ENCODE measurements at regions not wholly inside any gene's neighbourhood (a gene's known extent, or its start where the extent isn't known, plus 50 kb on each side); places are given as distances from the start of the nearest gene placed in this dataset.
"Not testable (repeated sequence)": the region's sequence is repeated elsewhere in the genome, so short reads cannot be mapped to it uniquely, and the experiment has no call there.

DNA sequence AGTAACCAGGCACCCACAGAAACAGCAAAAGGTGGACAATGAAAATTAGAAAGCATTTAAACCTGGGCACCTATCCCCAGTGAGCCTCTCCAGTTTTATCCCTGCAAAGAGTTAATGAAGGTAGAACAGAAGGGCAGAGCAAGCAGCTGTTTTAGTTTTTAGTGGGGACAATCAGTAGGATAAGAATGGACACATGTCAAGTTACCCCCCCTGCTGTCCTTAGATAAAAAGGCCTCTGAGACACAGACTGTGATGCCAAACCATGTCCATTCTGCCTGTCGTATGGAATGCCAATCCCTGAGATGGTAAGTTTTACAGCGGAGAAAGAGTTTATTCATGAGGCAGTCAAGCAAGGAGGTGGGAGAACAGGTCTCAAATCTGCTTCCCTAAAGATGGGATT, 162.6 kb upstream of the AGR3 start:
- H3K27me3 ChIP-seq (replicated peaks in 1 of 7), result no peaks in the 10 kb centered on the region
- TF ChIP-seq, protein P1, sequence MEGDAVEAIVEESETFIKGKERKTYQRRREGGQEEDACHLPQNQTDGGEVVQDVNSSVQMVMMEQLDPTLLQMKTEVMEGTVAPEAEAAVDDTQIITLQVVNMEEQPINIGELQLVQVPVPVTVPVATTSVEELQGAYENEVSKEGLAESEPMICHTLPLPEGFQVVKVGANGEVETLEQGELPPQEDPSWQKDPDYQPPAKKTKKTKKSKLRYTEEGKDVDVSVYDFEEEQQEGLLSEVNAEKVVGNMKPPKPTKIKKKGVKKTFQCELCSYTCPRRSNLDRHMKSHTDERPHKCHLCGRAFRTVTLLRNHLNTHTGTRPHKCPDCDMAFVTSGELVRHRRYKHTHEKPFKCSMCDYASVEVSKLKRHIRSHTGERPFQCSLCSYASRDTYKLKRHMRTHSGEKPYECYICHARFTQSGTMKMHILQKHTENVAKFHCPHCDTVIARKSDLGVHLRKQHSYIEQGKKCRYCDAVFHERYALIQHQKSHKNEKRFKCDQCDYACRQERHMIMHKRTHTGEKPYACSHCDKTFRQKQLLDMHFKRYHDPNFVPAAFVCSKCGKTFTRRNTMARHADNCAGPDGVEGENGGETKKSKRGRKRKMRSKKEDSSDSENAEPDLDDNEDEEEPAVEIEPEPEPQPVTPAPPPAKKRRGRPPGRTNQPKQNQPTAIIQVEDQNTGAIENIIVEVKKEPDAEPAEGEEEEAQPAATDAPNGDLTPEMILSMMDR (IDR thresholded peaks at IDR 0.05 in 8 of 11, conservative IDR thresholded peaks at IDR 0.05 in 3 of 11), result no peak
- TF ChIP-seq POLR2A (IDR thresholded peaks at IDR 0.05) (no peak), POLR2AphosphoS5 (IDR thresholded peaks at IDR 0.05) (no peak)
- H3K36me3 ChIP-seq, result no peaks in the 10 kb centered on the region
- peak overlapping the region in 1 of 8 donors; percentile 67 for H3K27ac ChIP-seq
- intact Hi-C loops (cut with DNase I; ENCODE audit: low total_unique reads), result no loop called here
- no peak for DNase-seq
- WGBS, 5 donors, result 93 to 98% (median 97%) methylated on average over 2 of the region's 2 CpGs
- H3K4me3 ChIP-seq, result no peak overlapping the region
- H3K4me1 ChIP-seq, result peaks cover 5 to 49% (median 24%) of the 10 kb centered on the region in 6 donors
- H3K9me3 ChIP-seq, result no peaks in the 10 kb centered on the region

GRCh38 chr7:17044861-17045260, 163.1 kb upstream of the AGR3 start:
- WGBS, 5 donors, result 72 to 93% (median 88%) methylated on average over 2 of the region's 2 CpGs
- intact Hi-C loops (cut with DNase I; ENCODE audit: low total_unique reads), result no loop called here
- DNase-seq, result no peak
- H3K27ac ChIP-seq, result no peak overlapping the region
- H3K36me3 ChIP-seq, result no peaks in the 10 kb centered on the region
- peaks cover 5 to 45% (median 23%) of the 10 kb centered on the region in 6 donors for H3K4me1 ChIP-seq
- H3K9me3 ChIP-seq, result no peaks in the 10 kb centered on the region
- no peaks in the 10 kb centered on the region for H3K27me3 ChIP-seq (replicated peaks in 1 of 7)
- TF ChIP-seq POLR2A (IDR thresholded peaks at IDR 0.05), result no peak
- H3K4me3 ChIP-seq, result no peak overlapping the region

- intact Hi-C loops (cut with DNase I; ENCODE audit: low total_unique reads), result no loop called here
- WGBS, 5 donors, result 91 to 97% (median 94%) methylated on average over 2 of the region's 2 CpGs
Observed at GRCh38 chr7:17046259-17046658, 164.5 kb upstream of the AGR3 start.

GRCh38 chr7:17046666-17047065, 164.9 kb upstream of the AGR3 start:
- 84 to 93% (median 91%) methylated on average over 6 of the region's 6 CpGs for WGBS, 5 donors

More at GRCh38 chr7:17046259-17046658, 164.5 kb upstream of the AGR3 start:
- H3K27ac ChIP-seq, result no peak overlapping the region
- H3K36me3 ChIP-seq, result no peaks in the 10 kb centered on the region
- H3K27me3 ChIP-seq (replicated peaks in 1 of 7), result no peaks in the 10 kb centered on the region
- no peaks in the 10 kb centered on the region for H3K9me3 ChIP-seq
- peaks cover 5 to 31% (median 16%) of the 10 kb centered on the region in 6 donors for H3K4me1 ChIP-seq
- TF ChIP-seq POLR2AphosphoS5 (IDR thresholded peaks at IDR 0.05), result no peak
- TF ChIP-seq, protein P1 (IDR thresholded peaks at IDR 0.05 in 8 of 11, conservative IDR thresholded peaks at IDR 0.05 in 3 of 11), result no peak
- no peak for TF ChIP-seq POLR2A (IDR thresholded peaks at IDR 0.05)
- H3K4me3 ChIP-seq, result no peak overlapping the region
- no peak for DNase-seq

GRCh38 chr7:17053164-17053563, 171.4 kb upstream of the AGR3 start:
- DNase-seq, H3K27ac ChIP-seq: not testable (repeated sequence)
- 87 to 95% (median 89%) methylated on average over 9 of the region's 9 CpGs for WGBS, 5 donors

More at GRCh38 chr7:17046666-17047065, 164.9 kb upstream of the AGR3 start:
- Histone ChIP-seq H3K4me1 (peaks cover 3 to 27% (median 11%) of the 10 kb centered on the region in 6 donors), H3K36me3 (no peaks in the 10 kb centered on the region), H3K27me3 (replicated peaks in 1 of 7) (no peaks in the 10 kb centered on the region), H3K4me3 (no peak overlapping the region), H3K9me3 (no peaks in the 10 kb centered on the region), H3K27ac (no peak overlapping the region)
- no peak for DNase-seq
- TF ChIP-seq POLR2AphosphoS5 (IDR thresholded peaks at IDR 0.05) (no peak), POLR2A (IDR thresholded peaks at IDR 0.05) (no peak)
- TF ChIP-seq, protein P1 (IDR thresholded peaks at IDR 0.05 in 8 of 11, conservative IDR thresholded peaks at IDR 0.05 in 3 of 11), result no peak
- intact Hi-C loops (cut with DNase I; ENCODE audit: low total_unique reads), result no loop called here

More at GRCh38 chr7:17053164-17053563, 171.4 kb upstream of the AGR3 start:
- intact Hi-C loops (cut with DNase I; ENCODE audit: low total_unique reads); H3K4me1 ChIP-seq; H3K27me3 ChIP-seq (replicated peaks in 1 of 7); H3K4me3 ChIP-seq; H3K9me3 ChIP-seq; H3K36me3 ChIP-seq: not testable (repeated sequence)

Data from spleen (tissue), 11 donors.